ENCODE measurements at regions not wholly inside any gene's neighbourhood (a gene's known extent, or its start where the extent isn't known, plus 50 kb on each side); places are given as distances from the start of the nearest gene placed in this dataset.

DNA sequence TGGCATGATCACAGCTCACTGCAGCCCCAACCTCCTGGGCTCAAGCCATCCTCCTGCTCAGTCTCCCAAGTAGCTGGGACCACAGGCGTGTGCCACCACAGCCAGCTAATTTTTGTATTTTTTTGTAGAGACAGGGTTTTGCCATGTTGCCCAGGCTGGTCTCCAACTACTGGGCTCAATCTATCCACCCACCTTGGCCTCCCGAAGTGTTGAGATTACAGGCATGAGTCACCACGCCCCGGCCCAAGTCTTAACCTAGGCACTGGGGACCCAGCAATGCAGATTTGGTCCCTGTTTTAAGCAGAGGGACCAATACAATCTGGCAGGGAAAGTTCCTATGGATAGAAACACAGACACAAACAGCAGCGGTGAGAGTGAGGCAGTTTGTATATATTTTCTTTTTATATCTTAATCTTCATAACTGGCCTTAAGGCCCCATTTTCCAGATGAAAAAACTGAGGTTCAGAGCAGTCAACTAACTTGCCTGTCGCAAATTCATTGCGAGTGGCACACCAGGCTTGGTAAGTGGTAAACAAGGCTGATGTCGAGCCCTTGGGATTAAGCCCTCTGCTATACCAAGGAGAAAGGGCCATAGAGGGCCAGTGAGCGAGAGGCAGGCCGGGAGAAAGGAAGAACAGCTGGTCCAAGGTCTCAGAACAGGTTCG, 77.8 kb upstream of the TINAGL1 start:
- TF ChIP-seq, protein P1, sequence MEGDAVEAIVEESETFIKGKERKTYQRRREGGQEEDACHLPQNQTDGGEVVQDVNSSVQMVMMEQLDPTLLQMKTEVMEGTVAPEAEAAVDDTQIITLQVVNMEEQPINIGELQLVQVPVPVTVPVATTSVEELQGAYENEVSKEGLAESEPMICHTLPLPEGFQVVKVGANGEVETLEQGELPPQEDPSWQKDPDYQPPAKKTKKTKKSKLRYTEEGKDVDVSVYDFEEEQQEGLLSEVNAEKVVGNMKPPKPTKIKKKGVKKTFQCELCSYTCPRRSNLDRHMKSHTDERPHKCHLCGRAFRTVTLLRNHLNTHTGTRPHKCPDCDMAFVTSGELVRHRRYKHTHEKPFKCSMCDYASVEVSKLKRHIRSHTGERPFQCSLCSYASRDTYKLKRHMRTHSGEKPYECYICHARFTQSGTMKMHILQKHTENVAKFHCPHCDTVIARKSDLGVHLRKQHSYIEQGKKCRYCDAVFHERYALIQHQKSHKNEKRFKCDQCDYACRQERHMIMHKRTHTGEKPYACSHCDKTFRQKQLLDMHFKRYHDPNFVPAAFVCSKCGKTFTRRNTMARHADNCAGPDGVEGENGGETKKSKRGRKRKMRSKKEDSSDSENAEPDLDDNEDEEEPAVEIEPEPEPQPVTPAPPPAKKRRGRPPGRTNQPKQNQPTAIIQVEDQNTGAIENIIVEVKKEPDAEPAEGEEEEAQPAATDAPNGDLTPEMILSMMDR (IDR thresholded peaks at IDR 0.05), result no peak
- TF ChIP-seq POLR2A (IDR thresholded peaks at IDR 0.05) (no peak), POLR2AphosphoS5 (IDR thresholded peaks at IDR 0.05) (no peak), EP300 (IDR thresholded peaks at IDR 0.05) (no peak)

All from sigmoid colon (tissue), 4 donors.